ES-I3 (cell line): ENCODE measurements at regions not wholly inside any gene's neighbourhood (a gene's known extent, or its start where the extent isn't known, plus 50 kb on each side); places are given as distances from the start of the nearest gene placed in this dataset.
A peak's percentile ranks its signal among the peaks of the same experiment; 100 is the strongest.
"Not testable (repeated sequence)": the region's sequence is repeated elsewhere in the genome, so short reads cannot be mapped to it uniquely, and the experiment has no call there.

Experiments used
- H3K36me3 ChIP-seq: 2 replicates; pipeline ENCODE4 v1.6.1; 2013; ENCODE audit warnings: mild to moderate bottlenecking, low read length, control low read depth, moderate library complexity; ENCODE audit not compliant: insufficient read depth
- H3K4me1 ChIP-seq: 2 replicates; pipeline ENCODE4 v1.6.1; 2013; ENCODE audit warnings: mild to moderate bottlenecking, control low read depth, low read length; ENCODE audit not compliant: insufficient read depth
- H3K9ac ChIP-seq: 2 replicates; pipeline ENCODE4 v1.6.1; 2013; ENCODE audit warnings: low read depth, mild to moderate bottlenecking, low read length, moderate library complexity
- H3K9me3 ChIP-seq: 2 replicates; pipeline ENCODE4 v1.6.1; 2013; ENCODE audit warnings: mild to moderate bottlenecking, low read length, moderate library complexity; ENCODE audit not compliant: control insufficient read depth, insufficient read depth

- no peaks in the 10 kb centered on the region for H3K36me3 ChIP-seq
- H3K9me3 ChIP-seq = 0 out of 2 replicates have a peak, but pooled peaks cover 2% of the 10 kb centered on the region
Measured at GRCh38 chr6:9851541-9852380, 563.1 kb downstream of the TFAP2A start.

GRCh38 chr6:9851006-9851405 lies 563.9 kb downstream of the TFAP2A start:
- H3K9me3 ChIP-seq = peaks cover 4% of the 10 kb centered on the region; the same call in 1 of the 2 replicates

More at GRCh38 chr6:9851541-9852380, 563.1 kb downstream of the TFAP2A start:
- Histone ChIP-seq H3K4me1 (peaks cover 4% of the 10 kb centered on the region; the same call in 1 of the 2 replicates), H3K9ac (no peak overlapping the region)

GRCh38 chr6:9848094-9848493 lies 566.8 kb downstream of the TFAP2A start:
- Histone ChIP-seq H3K36me3 (no peaks in the 10 kb centered on the region), H3K4me1 (peaks cover 4% of the 10 kb centered on the region; the same call in 1 of the 2 replicates), H3K9me3 (peaks cover 4% of the 10 kb centered on the region; the same call in 1 of the 2 replicates), H3K9ac (no peak overlapping the region)

More at GRCh38 chr6:9851006-9851405, 563.9 kb downstream of the TFAP2A start:
- Histone ChIP-seq H3K4me1 (peaks cover 4% of the 10 kb centered on the region; the same call in 1 of the 2 replicates), H3K36me3 (no peaks in the 10 kb centered on the region), H3K9ac (no peak overlapping the region)

GRCh38 chr6:9841886-9842725 lies 572.8 kb downstream of the TFAP2A start:
- Histone ChIP-seq H3K36me3 (no peaks in the 10 kb centered on the region), H3K4me1 (no peaks in the 10 kb centered on the region; the same call in 1 of the 2 replicates), H3K9ac (no peak overlapping the region), H3K9me3 (peaks cover 4% of the 10 kb centered on the region; the same call in 1 of the 2 replicates)

GRCh38 chr6:9834233-9834632 lies 580.6 kb downstream of the TFAP2A start:
- no peaks in the 10 kb centered on the region for H3K9me3 ChIP-seq
- H3K4me1 ChIP-seq = no peaks in the 10 kb centered on the region
- no peak overlapping the region for H3K9ac ChIP-seq
- H3K36me3 ChIP-seq = no peaks in the 10 kb centered on the region

GRCh38 chr6:9831783-9832182 lies 583.1 kb downstream of the TFAP2A start:
- no peaks in the 10 kb centered on the region for H3K9me3 ChIP-seq

GRCh38 chr6:9830808-9831207 lies 584.1 kb downstream of the TFAP2A start:
- H3K9ac ChIP-seq = no peak overlapping the region
- H3K4me1 ChIP-seq = no peaks in the 10 kb centered on the region
- H3K9me3 ChIP-seq = no peaks in the 10 kb centered on the region
- no peaks in the 10 kb centered on the region for H3K36me3 ChIP-seq

More at GRCh38 chr6:9831783-9832182, 583.1 kb downstream of the TFAP2A start:
- Histone ChIP-seq H3K9ac (no peak overlapping the region), H3K36me3 (no peaks in the 10 kb centered on the region), H3K4me1 (no peaks in the 10 kb centered on the region)

- Histone ChIP-seq H3K9ac (no peak overlapping the region), H3K4me1 (no peaks in the 10 kb centered on the region), H3K9me3 (no peaks in the 10 kb centered on the region), H3K36me3 (no peaks in the 10 kb centered on the region)
Measured at GRCh38 chr6:9825526-9825925, 589.3 kb downstream of the TFAP2A start.

GRCh38 chr6:9810727-9811126 lies 604.1 kb downstream of the TFAP2A start:
- H3K9me3 ChIP-seq, H3K4me1 ChIP-seq, H3K36me3 ChIP-seq: not testable (repeated sequence)
- H3K9ac ChIP-seq = peak overlapping the region; percentile 38

GRCh38 chr6:9810286-9810685 lies 604.6 kb downstream of the TFAP2A start:
- no peaks in the 10 kb centered on the region for H3K36me3 ChIP-seq
- no peaks in the 10 kb centered on the region for H3K4me1 ChIP-seq
- H3K9ac ChIP-seq = peak overlapping the region; percentile 38
- H3K9me3 ChIP-seq = no peaks in the 10 kb centered on the region

GRCh38 chr6:9806195-9806594 lies 608.7 kb downstream of the TFAP2A start:
- no peak overlapping the region for H3K9ac ChIP-seq
- peaks cover 4% of the 10 kb centered on the region; the same call in 1 of the 2 replicates for H3K4me1 ChIP-seq
- H3K36me3 ChIP-seq = no peaks in the 10 kb centered on the region
- H3K9me3 ChIP-seq = no peaks in the 10 kb centered on the region

GRCh38 chr6:9801249-9801754 lies 613.6 kb downstream of the TFAP2A start:
- Histone ChIP-seq H3K9me3 (no peaks in the 10 kb centered on the region), H3K36me3 (no peaks in the 10 kb centered on the region), H3K9ac (no peak overlapping the region), H3K4me1 (peaks cover 4% of the 10 kb centered on the region; the same call in 1 of the 2 replicates)

GRCh38 chr6:9799582-9799981 lies 615.3 kb downstream of the TFAP2A start:
- Histone ChIP-seq H3K36me3 (no peaks in the 10 kb centered on the region), H3K9ac (no peak overlapping the region), H3K9me3 (no peaks in the 10 kb centered on the region), H3K4me1 (peaks cover 11% of the 10 kb centered on the region; the same call in 1 of the 2 replicates)

GRCh38 chr6:9796827-9797226 lies 618.0 kb downstream of the TFAP2A start:
- Histone ChIP-seq H3K9ac (no peak overlapping the region), H3K9me3 (no peaks in the 10 kb centered on the region), H3K36me3 (no peaks in the 10 kb centered on the region), H3K4me1 (peaks cover 7% of the 10 kb centered on the region; the same call in 1 of the 2 replicates)
